Endodermal cell (in vitro differentiated cells): ENCODE measurements at regions not wholly inside any gene's neighbourhood (a gene's known extent, or its start where the extent isn't known, plus 50 kb on each side); places are given as distances from the start of the nearest gene placed in this dataset.

Experiments
- DNase-seq: peaks from one replicate; pipeline ENCODE4 v3.0.0-alpha.2; 2017
- H3K27ac ChIP-seq: 2 replicates; pipeline ENCODE4 v1.5.1; 2013; ENCODE audit warnings: mild to moderate bottlenecking, low read depth, low read length, moderate library complexity
- H3K27me3 ChIP-seq: 2 replicates; pipeline ENCODE4 v1.6.1; 2013; ENCODE audit warnings: mild to moderate bottlenecking, low read length, moderate library complexity; ENCODE audit not compliant: insufficient read depth, control insufficient read depth, poor library complexity, severe bottlenecking
- H3K36me3 ChIP-seq: 2 replicates; pipeline ENCODE4 v1.7.0; 2013; ENCODE audit warnings: mild to moderate bottlenecking, low read length, moderate library complexity; ENCODE audit not compliant: control insufficient read depth, insufficient read depth
- H3K4me1 ChIP-seq: one replicate; pipeline ENCODE4 v1.7.0; 2013; ENCODE audit warnings: low read length; ENCODE audit not compliant: control insufficient read depth, insufficient read depth
- H3K4me3 ChIP-seq: 2 replicates; pipeline ENCODE4 v1.5.1; 2013; ENCODE audit warnings: mild to moderate bottlenecking, low read length, moderate library complexity
- H3K9ac ChIP-seq: 2 replicates; pipeline ENCODE4 v1.6.1; 2013; ENCODE audit warnings: mild to moderate bottlenecking, low read length, moderate library complexity; ENCODE audit not compliant: poor library complexity, severe bottlenecking; ENCODE audit errors: extremely low read depth
- H3K9me3 ChIP-seq: 2 replicates; pipeline ENCODE4 v1.6.1; 2013; ENCODE audit warnings: mild to moderate bottlenecking, low read length, moderate library complexity; ENCODE audit not compliant: control insufficient read depth
- H3K27ac Mint-ChIP-seq: 2 replicates; pipeline ENCODE4 v1.8.0; 2020; ENCODE audit warnings: mixed read lengths
- H3K27me3 Mint-ChIP-seq: 2 replicates; pipeline ENCODE4 v1.8.0; 2021; ENCODE audit warnings: mild to moderate bottlenecking, mixed read lengths; ENCODE audit not compliant: insufficient read depth
- H3K36me3 Mint-ChIP-seq: 2 replicates; pipeline ENCODE4 v1.8.0; 2020; ENCODE audit warnings: low read depth, mixed read lengths
- H3K4me1 Mint-ChIP-seq: 2 replicates; pipeline ENCODE4 v1.8.0; 2020; ENCODE audit warnings: mixed read lengths
- H3K4me3 Mint-ChIP-seq: 2 replicates; pipeline ENCODE4 v1.8.0; 2020; ENCODE audit warnings: mild to moderate bottlenecking, moderate library complexity, mixed read lengths
- H3K9me3 Mint-ChIP-seq: 2 replicates; pipeline ENCODE4 v1.8.0; 2020; ENCODE audit warnings: mild to moderate bottlenecking, mixed read lengths
- WGBS, 2 experiments: methylation state at CpG; one replicate each; pipeline versions ENCODE4 v1.1.5 to v1.1.7; 2013; ENCODE audit warnings: missing lambda C conversion rate in 2 of 2, mixed read lengths in 1 of 2; ENCODE audit not compliant: insufficient coverage in 1 of 2, insufficient read length in 1 of 2; 5-methylcytosine and 5-hydroxymethylcytosine counted together
- TF ChIP-seq, protein P1 (sequence below): fragments of 200-600 bp; sonication (generic); conservative IDR thresholded peaks from 2 replicates; pipeline ENCODE4 v1.5.0; 2021; ENCODE audit warnings: antibody characterized with exemption, mild to moderate bottlenecking

GRCh38 chr6:33957892-33958525 lies 154.2 kb upstream of the MLN start:
- Mint-ChIP-seq H3K9me3 (no peaks in the 10 kb centered on the region), H3K4me3 (no peak overlapping the region), H3K27me3 (peaks cover 9% of the 10 kb centered on the region), H3K36me3 (no peaks in the 10 kb centered on the region), H3K27ac (no peak overlapping the region), H3K4me1 (peaks cover 10% of the 10 kb centered on the region)
- Histone ChIP-seq H3K9me3 (no peaks in the 10 kb centered on the region), H3K27me3 (no peaks in the 10 kb centered on the region), H3K9ac (no peak overlapping the region), H3K27ac (no peak overlapping the region), H3K4me1 (peaks cover 4% of the 10 kb centered on the region), H3K4me3 (no peak overlapping the region), H3K36me3 (no peaks in the 10 kb centered on the region)
- TF ChIP-seq, protein P1, sequence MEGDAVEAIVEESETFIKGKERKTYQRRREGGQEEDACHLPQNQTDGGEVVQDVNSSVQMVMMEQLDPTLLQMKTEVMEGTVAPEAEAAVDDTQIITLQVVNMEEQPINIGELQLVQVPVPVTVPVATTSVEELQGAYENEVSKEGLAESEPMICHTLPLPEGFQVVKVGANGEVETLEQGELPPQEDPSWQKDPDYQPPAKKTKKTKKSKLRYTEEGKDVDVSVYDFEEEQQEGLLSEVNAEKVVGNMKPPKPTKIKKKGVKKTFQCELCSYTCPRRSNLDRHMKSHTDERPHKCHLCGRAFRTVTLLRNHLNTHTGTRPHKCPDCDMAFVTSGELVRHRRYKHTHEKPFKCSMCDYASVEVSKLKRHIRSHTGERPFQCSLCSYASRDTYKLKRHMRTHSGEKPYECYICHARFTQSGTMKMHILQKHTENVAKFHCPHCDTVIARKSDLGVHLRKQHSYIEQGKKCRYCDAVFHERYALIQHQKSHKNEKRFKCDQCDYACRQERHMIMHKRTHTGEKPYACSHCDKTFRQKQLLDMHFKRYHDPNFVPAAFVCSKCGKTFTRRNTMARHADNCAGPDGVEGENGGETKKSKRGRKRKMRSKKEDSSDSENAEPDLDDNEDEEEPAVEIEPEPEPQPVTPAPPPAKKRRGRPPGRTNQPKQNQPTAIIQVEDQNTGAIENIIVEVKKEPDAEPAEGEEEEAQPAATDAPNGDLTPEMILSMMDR: no peak
- WGBS, 2 experiments: 73 to 86% methylated on average over 5 to 12 of the region's 12 CpGs
- DNase-seq: peak; percentile 64

DNA sequence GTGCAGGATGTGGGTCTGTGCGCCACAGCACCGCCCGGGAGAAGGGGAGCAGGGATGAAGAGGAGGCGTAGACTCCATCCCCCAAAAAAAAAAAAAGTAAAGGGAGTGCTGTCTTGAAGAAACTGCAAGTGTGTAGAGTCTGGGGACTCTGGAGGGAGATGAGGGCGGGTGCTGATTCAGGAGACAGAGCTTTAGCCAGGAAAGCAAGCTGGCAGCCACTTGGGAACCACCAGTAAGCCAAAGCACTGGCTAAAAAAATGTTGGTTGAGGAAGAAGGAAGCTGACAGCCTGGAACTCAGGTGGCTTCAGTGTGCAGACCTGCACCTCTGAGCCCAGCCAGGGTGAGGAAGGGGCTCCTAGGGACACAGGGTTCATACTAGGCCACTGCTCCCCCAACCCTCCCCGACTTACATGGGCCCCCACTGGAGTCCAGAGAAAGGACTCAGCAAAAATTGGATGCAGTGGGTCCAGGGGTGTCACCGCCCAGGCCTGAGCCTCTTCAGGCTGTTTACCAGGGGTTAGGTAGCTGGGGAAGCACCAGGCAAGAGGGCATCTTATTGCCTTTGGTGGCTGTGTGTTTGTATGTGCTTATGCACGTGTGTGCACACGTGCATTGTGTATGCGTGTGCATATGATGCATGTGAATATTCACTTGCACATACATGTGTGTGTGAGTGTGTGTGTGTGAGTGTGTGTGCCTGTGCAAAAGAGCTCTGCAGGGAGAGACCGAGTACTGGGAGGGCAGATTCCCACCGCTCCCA lies 153.5 kb upstream of the MLN start:
- Mint-ChIP-seq H3K36me3 (no peaks in the 10 kb centered on the region), H3K4me1 (peaks cover 10% of the 10 kb centered on the region), H3K27me3 (peaks cover 16% of the 10 kb centered on the region), H3K9me3 (no peaks in the 10 kb centered on the region), H3K4me3 (no peak overlapping the region), H3K27ac (no peak overlapping the region)
- 86 to 93% methylated on average over 8 to 12 of the region's 12 CpGs for WGBS, 2 experiments
- no peak overlapping the region for H3K27ac ChIP-seq
- H3K9me3 ChIP-seq: no peaks in the 10 kb centered on the region
- peaks cover 4% of the 10 kb centered on the region for H3K4me1 ChIP-seq
- TF ChIP-seq, protein P1: no peak
- H3K36me3 ChIP-seq: no peaks in the 10 kb centered on the region
- no peak for DNase-seq
- H3K4me3 ChIP-seq: no peak overlapping the region
- H3K9ac ChIP-seq: no peak overlapping the region
- no peaks in the 10 kb centered on the region for H3K27me3 ChIP-seq

- no peaks in the 10 kb centered on the region for H3K9me3 Mint-ChIP-seq
- no peak overlapping the region for H3K27ac Mint-ChIP-seq
- no peak overlapping the region for H3K9ac ChIP-seq
- peaks cover 5% of the 10 kb centered on the region for H3K4me1 ChIP-seq
- H3K27me3 ChIP-seq: no peaks in the 10 kb centered on the region
- H3K4me3 Mint-ChIP-seq: no peak overlapping the region
- no peak overlapping the region for H3K4me3 ChIP-seq
- H3K27ac ChIP-seq: no peak overlapping the region
- TF ChIP-seq, protein P1: no peak
- peak; percentile 40 for DNase-seq
- peaks cover 10% of the 10 kb centered on the region for H3K4me1 Mint-ChIP-seq
- H3K36me3 Mint-ChIP-seq: no peaks in the 10 kb centered on the region
- no peaks in the 10 kb centered on the region for H3K36me3 ChIP-seq
- 91 to 98% methylated on average over 9 to 13 of the region's 13 CpGs for WGBS, 2 experiments
- H3K9me3 ChIP-seq: no peaks in the 10 kb centered on the region
- H3K27me3 Mint-ChIP-seq: peaks cover 20% of the 10 kb centered on the region
Measured at GRCh38 chr6:33956206-33956605, 152.4 kb upstream of the MLN start.
